BLaER1 (cell line): ENCODE measurements at regions not wholly inside any gene's neighbourhood (a gene's known extent, or its start where the extent isn't known, plus 50 kb on each side); places are given as distances from the start of the nearest gene placed in this dataset.

Source experiments
- H3K27ac ChIP-seq: shearing (Covaris generic); formaldehyde crosslinking; 2 replicates; pipeline ENCODE4 v1.8.1; 2022
- H3K27me3 ChIP-seq: shearing (Covaris generic); formaldehyde crosslinking; 2 replicates; pipeline ENCODE4 v1.8.1; 2022
- H3K36me3 ChIP-seq: shearing (Covaris generic); formaldehyde crosslinking; 2 replicates; pipeline ENCODE4 v1.8.1; 2022
- H3K4me1 ChIP-seq: shearing (Covaris generic); formaldehyde crosslinking; 2 replicates; pipeline ENCODE4 v1.8.1; 2022
- H3K4me2 ChIP-seq: shearing (Covaris generic); formaldehyde crosslinking; 2 replicates; pipeline ENCODE4 v1.8.1; 2022
- H3K4me3 ChIP-seq: shearing (Covaris generic); formaldehyde crosslinking; 2 replicates; pipeline ENCODE4 v1.8.1; 2022
- H3K9ac ChIP-seq: shearing (Covaris generic); formaldehyde crosslinking; 2 replicates; pipeline ENCODE4 v1.8.1; 2022
- H3K9me3 ChIP-seq: shearing (Covaris generic); formaldehyde crosslinking; 2 replicates; pipeline ENCODE4 v1.8.1; 2022
- H4K20me1 ChIP-seq: shearing (Covaris generic); formaldehyde crosslinking; 2 replicates; pipeline ENCODE4 v1.8.1; 2022
- Cebpa-rat ChIP-seq: shearing (Covaris generic); IDR thresholded peaks from 2 replicates; pipeline ENCODE4 v1.8.1; 2022

- Histone ChIP-seq H3K4me2 (peak overlapping the region; percentile 83), H3K4me3 (no peak overlapping the region), H3K9me3 (peaks cover 9% of the 10 kb centered on the region), H3K4me1 (peaks cover 81% of the 10 kb centered on the region), H4K20me1 (no peaks in the 10 kb centered on the region), H3K36me3 (no peaks in the 10 kb centered on the region; the same call in 1 of the 2 replicates), H3K9ac (no peak overlapping the region), H3K27ac (no peak overlapping the region), H3K27me3 (no peaks in the 10 kb centered on the region)
- TF ChIP-seq Cebpa-rat: no peak
Measured at GRCh38 chr1:87203904-87204303, 124.8 kb upstream of the LMO4 start.

GRCh38 chr1:87204441-87204840, 124.2 kb upstream of the LMO4 start:
- Histone ChIP-seq H4K20me1 (no peaks in the 10 kb centered on the region), H3K4me1 (peaks cover 81% of the 10 kb centered on the region), H3K27ac (0 out of 2 replicates have a peak overlapping the region, but pooled peaks have one; percentile 16), H3K27me3 (no peaks in the 10 kb centered on the region), H3K9me3 (peaks cover 15% of the 10 kb centered on the region), H3K36me3 (no peaks in the 10 kb centered on the region; the same call in 1 of the 2 replicates), H3K4me3 (no peak overlapping the region), H3K9ac (no peak overlapping the region), H3K4me2 (peak overlapping the region; percentile 83)
- TF ChIP-seq Cebpa-rat: no peak

- TF ChIP-seq Cebpa-rat: no peak
- Histone ChIP-seq H3K27me3 (no peaks in the 10 kb centered on the region), H3K36me3 (no peaks in the 10 kb centered on the region; the same call in 1 of the 2 replicates), H3K4me1 (peaks cover 76% of the 10 kb centered on the region), H3K27ac (no peak overlapping the region), H3K4me3 (no peak overlapping the region), H3K9me3 (peaks cover 17% of the 10 kb centered on the region), H3K9ac (no peak overlapping the region), H3K4me2 (peak overlapping the region; percentile 83), H4K20me1 (no peaks in the 10 kb centered on the region)
Measured at GRCh38 chr1:87204921-87205320, 123.8 kb upstream of the LMO4 start.

GRCh38 chr1:87206044-87206831, 122.4 kb upstream of the LMO4 start:
- no peak overlapping the region for H3K9ac ChIP-seq
- H3K4me1 ChIP-seq: peaks cover 63% of the 10 kb centered on the region
- H3K4me3 ChIP-seq: no peak overlapping the region
- H3K27ac ChIP-seq: no peak overlapping the region
- peaks cover 26% of the 10 kb centered on the region for H3K9me3 ChIP-seq
- no peaks in the 10 kb centered on the region for H3K27me3 ChIP-seq
- H4K20me1 ChIP-seq: no peaks in the 10 kb centered on the region
- no peaks in the 10 kb centered on the region; the same call in 1 of the 2 replicates for H3K36me3 ChIP-seq
- no peak for TF ChIP-seq Cebpa-rat
- peak overlapping the region; percentile 83 for H3K4me2 ChIP-seq

GRCh38 chr1:87208080-87208479, 120.6 kb upstream of the LMO4 start:
- Histone ChIP-seq H3K27ac (no peak overlapping the region), H3K36me3 (no peaks in the 10 kb centered on the region; the same call in 1 of the 2 replicates), H3K27me3 (no peaks in the 10 kb centered on the region), H3K4me3 (no peak overlapping the region), H3K4me2 (no peak overlapping the region), H3K4me1 (peaks cover 45% of the 10 kb centered on the region), H4K20me1 (no peaks in the 10 kb centered on the region), H3K9ac (no peak overlapping the region), H3K9me3 (peaks cover 26% of the 10 kb centered on the region)
- TF ChIP-seq Cebpa-rat: no peak

- no peak overlapping the region for H3K27ac ChIP-seq
- H3K4me3 ChIP-seq: no peak overlapping the region
- H3K4me2 ChIP-seq: no peak overlapping the region
- H3K4me1 ChIP-seq: peaks cover 36% of the 10 kb centered on the region
- no peaks in the 10 kb centered on the region; the same call in 1 of the 2 replicates for H3K36me3 ChIP-seq
- no peak overlapping the region for H3K9ac ChIP-seq
- TF ChIP-seq Cebpa-rat: no peak
- H3K9me3 ChIP-seq: peaks cover 26% of the 10 kb centered on the region
- H3K27me3 ChIP-seq: no peaks in the 10 kb centered on the region
- H4K20me1 ChIP-seq: no peaks in the 10 kb centered on the region
Measured at GRCh38 chr1:87208931-87209330, 119.7 kb upstream of the LMO4 start.

GRCh38 chr1:87210151-87210550, 118.5 kb upstream of the LMO4 start:
- TF ChIP-seq Cebpa-rat: no peak
- no peak overlapping the region for H3K4me2 ChIP-seq
- H3K9me3 ChIP-seq: peaks cover 33% of the 10 kb centered on the region
- peaks cover 24% of the 10 kb centered on the region for H3K4me1 ChIP-seq
- no peak overlapping the region for H3K9ac ChIP-seq
- no peaks in the 10 kb centered on the region for H4K20me1 ChIP-seq
- H3K4me3 ChIP-seq: no peak overlapping the region
- H3K27me3 ChIP-seq: no peaks in the 10 kb centered on the region
- no peak overlapping the region for H3K27ac ChIP-seq
- no peaks in the 10 kb centered on the region; the same call in 1 of the 2 replicates for H3K36me3 ChIP-seq

GRCh38 chr1:87212431-87213134, 116.1 kb upstream of the LMO4 start:
- Histone ChIP-seq H3K9me3 (peaks cover 50% of the 10 kb centered on the region), H3K27ac (no peak overlapping the region), H3K4me3 (no peak overlapping the region), H3K36me3 (no peaks in the 10 kb centered on the region; the same call in 1 of the 2 replicates), H4K20me1 (no peaks in the 10 kb centered on the region), H3K27me3 (no peaks in the 10 kb centered on the region), H3K4me2 (no peak overlapping the region), H3K9ac (no peak overlapping the region), H3K4me1 (no peaks in the 10 kb centered on the region)
- TF ChIP-seq Cebpa-rat: no peak

- H3K4me3 ChIP-seq: no peak overlapping the region
- no peaks in the 10 kb centered on the region for H3K4me1 ChIP-seq
- H3K36me3 ChIP-seq: no peaks in the 10 kb centered on the region; the same call in 1 of the 2 replicates
- no peaks in the 10 kb centered on the region for H4K20me1 ChIP-seq
- H3K27ac ChIP-seq: no peak overlapping the region
- H3K9me3 ChIP-seq: peaks cover 49% of the 10 kb centered on the region
- no peak for TF ChIP-seq Cebpa-rat
- H3K27me3 ChIP-seq: no peaks in the 10 kb centered on the region
- H3K9ac ChIP-seq: no peak overlapping the region
- no peak overlapping the region for H3K4me2 ChIP-seq
Measured at GRCh38 chr1:87213135-87213515, 115.6 kb upstream of the LMO4 start.

- TF ChIP-seq Cebpa-rat: no peak
- H3K36me3 ChIP-seq: no peaks in the 10 kb centered on the region
- no peak overlapping the region for H3K4me3 ChIP-seq
- H3K27me3 ChIP-seq: no peaks in the 10 kb centered on the region
- no peak overlapping the region for H3K27ac ChIP-seq
- H3K9ac ChIP-seq: no peak overlapping the region
- no peaks in the 10 kb centered on the region for H4K20me1 ChIP-seq
- H3K4me2 ChIP-seq: no peak overlapping the region
- peaks cover 27% of the 10 kb centered on the region for H3K9me3 ChIP-seq
- no peaks in the 10 kb centered on the region for H3K4me1 ChIP-seq
Measured at GRCh38 chr1:87215592-87215991, 113.1 kb upstream of the LMO4 start.
